GM23338 (cell line): ENCODE measurements at regions not wholly inside any gene's neighbourhood (a gene's known extent, or its start where the extent isn't known, plus 50 kb on each side); places are given as distances from the start of the nearest gene placed in this dataset.

Source experiments
- ATAC-seq: fragments of 200-7000 bp; cut with Tn5 transposase; 3 replicates; pipeline ENCODE4 v1.9.1; 2020
- DNase-seq: peaks from one replicate; pipeline ENCODE4 v3.0.0-alpha.2; 2015; ENCODE audit warnings: low spot score
- H2AFZ ChIP-seq: fragments of 200-600 bp; sonication (generic); 2 replicates; pipeline ENCODE4 v1.8.0; 2016; ENCODE audit warnings: antibody characterized with exemption, mild to moderate bottlenecking, moderate library complexity
- H3F3A ChIP-seq: fragments of 200-600 bp; sonication (generic); replicated peaks from 2 replicates; pipeline ENCODE4 v1.8.0; 2017; ENCODE audit warnings: antibody characterized with exemption, mixed run types, low read depth
- H3K27ac ChIP-seq: fragments of 200-600 bp; sonication (generic); 2 replicates; pipeline ENCODE4 v1.6.1; 2016; ENCODE audit warnings: low read depth
- H3K27me3 ChIP-seq: fragments of 200-600 bp; sonication (generic); 2 replicates; pipeline ENCODE4 v1.8.0; 2016; ENCODE audit warnings: mild to moderate bottlenecking, mixed run types, moderate library complexity; ENCODE audit not compliant: insufficient read depth
- H3K36me3 ChIP-seq: fragments of 200-600 bp; sonication (generic); 2 replicates; pipeline ENCODE4 v1.8.0; 2016; ENCODE audit warnings: mild to moderate bottlenecking; ENCODE audit not compliant: insufficient read depth
- H3K4me1 ChIP-seq: fragments of 200-600 bp; sonication (generic); 2 replicates; pipeline ENCODE4 v1.8.0; 2016; ENCODE audit warnings: mild to moderate bottlenecking, moderate library complexity; ENCODE audit not compliant: insufficient read depth
- H3K4me2 ChIP-seq: fragments of 200-600 bp; sonication (generic); 2 replicates; pipeline ENCODE4 v1.7.1; 2017; ENCODE audit warnings: mixed run types
- H3K4me3 ChIP-seq: fragments of 200-600 bp; sonication (generic); 2 replicates; pipeline ENCODE4 v1.6.1; 2016; ENCODE audit warnings: mixed run types
- H3K79me2 ChIP-seq: fragments of 200-600 bp; sonication (generic); replicated peaks from 2 replicates; pipeline ENCODE4 v1.8.0; 2017; ENCODE audit warnings: mild to moderate bottlenecking; ENCODE audit not compliant: insufficient read depth
- H3K9me2 ChIP-seq: fragments of 200-600 bp; sonication (generic); 2 replicates; pipeline ENCODE4 v1.8.0; 2017; ENCODE audit not compliant: insufficient read depth
- H4K20me1 ChIP-seq: fragments of 200-600 bp; sonication (generic); replicated peaks from 2 replicates; pipeline ENCODE4 v1.8.0; 2017; ENCODE audit warnings: mild to moderate bottlenecking; ENCODE audit not compliant: insufficient read depth
- H3K27ac Mint-ChIP-seq: 2 replicates; pipeline ENCODE4 v1.8.0; 2020; ENCODE audit warnings: inconsistent platforms, mild to moderate bottlenecking, moderate library complexity, mixed read lengths
- H3K27me3 Mint-ChIP-seq: 3 replicates; pipeline ENCODE4 v1.8.0; 2022; ENCODE audit warnings: low read depth, mild to moderate bottlenecking, moderate library complexity, mixed read lengths, inconsistent platforms; ENCODE audit not compliant: insufficient read depth, poor library complexity
- H3K36me3 Mint-ChIP-seq: 3 replicates; pipeline ENCODE4 v1.8.0; 2021; ENCODE audit warnings: low read depth, mild to moderate bottlenecking, inconsistent platforms, moderate library complexity, mixed read lengths
- H3K4me1 Mint-ChIP-seq: 3 replicates; pipeline ENCODE4 v1.8.0; 2020; ENCODE audit warnings: mild to moderate bottlenecking, inconsistent platforms, mixed read lengths
- H3K4me3 Mint-ChIP-seq: 3 replicates; pipeline ENCODE4 v1.8.0; 2021; ENCODE audit warnings: moderate library complexity, mild to moderate bottlenecking, inconsistent platforms, mixed read lengths
- H3K9me3 Mint-ChIP-seq: 3 replicates; pipeline ENCODE4 v1.8.0; 2020; ENCODE audit warnings: moderate library complexity, mild to moderate bottlenecking, inconsistent platforms, mixed read lengths
- CREB1 ChIP-seq: fragments of 250-450 bp; sonication (Bioruptor Pico); IDR thresholded peaks from 2 replicates; pipeline ENCODE4 v1.5.0; 2020; ENCODE audit warnings: low read depth, mild to moderate bottlenecking, moderate library complexity
- CTCF ChIP-seq, 2 experiments: fragments of 200-600 bp in 1 of 2; sonication (generic) in 1 of 2; conservative IDR thresholded peaks; 2 replicates each; pipeline versions ENCODE4 v1.5.1 to v1.6.1; 2016 to 2017; ENCODE audit warnings: antibody characterized with exemption in 2 of 2, low read depth in 2 of 2, mild to moderate bottlenecking in 2 of 2, moderate library complexity in 1 of 2
- ETS1 ChIP-seq: IDR thresholded peaks from 2 replicates; pipeline ENCODE4 v1.6.1; 2016; ENCODE audit warnings: antibody characterized with exemption
- EZH2 ChIP-seq: fragments of 200-600 bp; sonication (generic); IDR thresholded peaks from one replicate; pipeline ENCODE4 v1.8.0; 2017; ENCODE audit warnings: antibody characterized with exemption, mild to moderate bottlenecking, low read depth; ENCODE audit not compliant: unreplicated experiment
- EZH2phosphoT487 ChIP-seq: fragments of 200-600 bp; sonication (generic); IDR thresholded peaks from one replicate; pipeline ENCODE4 v1.8.1; 2018; ENCODE audit warnings: antibody characterized with exemption; ENCODE audit not compliant: unreplicated experiment
- JUNB ChIP-seq: IDR thresholded peaks from one replicate; pipeline ENCODE4 v1.6.1; 2016; ENCODE audit warnings: antibody characterized with exemption; ENCODE audit not compliant: unreplicated experiment
- NANOG ChIP-seq: IDR thresholded peaks from 2 replicates; pipeline ENCODE4 v1.6.1; 2016; ENCODE audit warnings: antibody characterized with exemption, borderline replicate concordance
- POLR2AphosphoS5 ChIP-seq: IDR thresholded peaks from 2 replicates; pipeline ENCODE4 v1.6.1; 2016; ENCODE audit warnings: antibody characterized with exemption, low read depth
- REST ChIP-seq: IDR thresholded peaks from one replicate; pipeline ENCODE4 v1.6.1; 2018; ENCODE audit warnings: antibody characterized with exemption; ENCODE audit not compliant: unreplicated experiment
- STAT1 ChIP-seq: IDR thresholded peaks from one replicate; pipeline ENCODE4 v1.6.1; 2016; ENCODE audit warnings: antibody characterized with exemption; ENCODE audit not compliant: unreplicated experiment
- ZNF114 ChIP-seq: fragments of 250-450 bp; sonication (Bioruptor Pico); IDR thresholded peaks from 2 replicates; pipeline ENCODE4 v1.5.0; 2020; ENCODE audit warnings: mild to moderate bottlenecking, moderate library complexity
- ZNF331 ChIP-seq: fragments of 250-450 bp; sonication (Bioruptor Pico); IDR thresholded peaks from 2 replicates; pipeline ENCODE4 v1.5.0; 2020; ENCODE audit warnings: low read depth, mild to moderate bottlenecking, moderate library complexity
- ZNF462 ChIP-seq: fragments of 250-450 bp; sonication (Bioruptor Pico); IDR thresholded peaks from 2 replicates; pipeline ENCODE4 v1.5.0; 2020; ENCODE audit warnings: mild to moderate bottlenecking, moderate library complexity

- no peak for ATAC-seq
- H3F3A ChIP-seq: 0 out of 2 replicates have a peak, but pooled peaks cover 2% of the 10 kb centered on the region
- DNase-seq: no peak
- Mint-ChIP-seq H3K4me3 (no peak overlapping the region), H3K27me3 (peaks cover 15% of the 10 kb centered on the region), H3K9me3 (no peaks in the 10 kb centered on the region), H3K27ac (no peak overlapping the region), H3K4me1 (peaks cover 41% of the 10 kb centered on the region), H3K36me3 (no peaks in the 10 kb centered on the region)
- TF ChIP-seq POLR2AphosphoS5 (no peak), ZNF462 (no peak), ZNF331 (CRISPR knock-in tag) (no peak), CREB1 (CRISPR knock-in tag) (no peak), CTCF (conservative IDR thresholded peaks at IDR 0.05; ENCODE audit: low read depth in 2 of 2) (no peak), NANOG (no peak), STAT1 (no peak), JUNB (no peak), ZNF114 (no peak), EZH2 (no peak), REST (no peak), EZH2phosphoT487 (no peak), ETS1 (no peak)
- H3K9me2 ChIP-seq: no peaks in the 10 kb centered on the region
- no peaks in the 10 kb centered on the region for H3K36me3 ChIP-seq
- no peak overlapping the region for H3K27ac ChIP-seq
- H2AFZ ChIP-seq: no peak overlapping the region
- no peaks in the 10 kb centered on the region for H3K27me3 ChIP-seq
- no peaks in the 10 kb centered on the region for H4K20me1 ChIP-seq
- no peak overlapping the region for H3K4me2 ChIP-seq
- no peaks in the 10 kb centered on the region for H3K79me2 ChIP-seq
- H3K4me3 ChIP-seq: no peak overlapping the region
- H3K4me1 ChIP-seq: peaks cover 35% of the 10 kb centered on the region
Measured at GRCh38 chr10:114879093-114879492, 57.5 kb downstream of the FHIP2A start.
